GM23248 (cell line): ENCODE measurements at regions not wholly inside any gene's neighbourhood (a gene's known extent, or its start where the extent isn't known, plus 50 kb on each side); places are given as distances from the start of the nearest gene placed in this dataset.

Source experiments
- EZH2 ChIP-seq: fragments of 200-600 bp; sonication (generic); IDR thresholded peaks from 2 replicates; pipeline ENCODE4 v1.6.1; 2018; ENCODE audit warnings: antibody characterized with exemption, mild to moderate bottlenecking; ENCODE audit not compliant: insufficient read depth, poor library complexity, severe bottlenecking
- EZH2phosphoT487 ChIP-seq: fragments of 200-600 bp; sonication (generic); IDR thresholded peaks from 2 replicates; pipeline ENCODE4 v1.6.1; 2018; ENCODE audit warnings: antibody characterized with exemption, moderate library complexity, mild to moderate bottlenecking, low read depth; ENCODE audit not compliant: insufficient read depth

DNA sequence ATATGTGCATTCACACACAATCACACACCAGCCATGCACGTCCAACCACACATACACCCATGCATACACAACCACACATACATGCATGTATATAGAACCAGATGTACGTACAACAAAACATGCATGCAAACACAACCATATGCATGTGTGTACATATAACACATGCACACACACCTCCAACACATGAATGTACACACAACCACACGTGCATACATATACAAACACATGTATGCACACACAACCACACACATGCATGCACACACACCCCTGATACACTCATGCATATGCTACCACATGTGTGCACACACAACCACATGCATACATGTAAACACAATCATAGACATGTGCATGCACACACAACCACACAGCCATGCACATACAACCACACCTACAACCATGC is 52.0 kb upstream of the SDK2 start:
- TF ChIP-seq EZH2 (no peak), EZH2phosphoT487 (no peak)
